Epithelial cell of esophagus (primary cell): ENCODE measurements at regions not wholly inside any gene's neighbourhood (a gene's known extent, or its start where the extent isn't known, plus 50 kb on each side); places are given as distances from the start of the nearest gene placed in this dataset.

Experiments
- DNase-seq: peaks from one replicate; pipeline ENCODE4 v3.0.0; 2010; ENCODE audit warnings: low read depth
- H3K4me3 ChIP-seq: 2 replicates; pipeline ENCODE4 v1.5.1; 2011; ENCODE audit warnings: mild to moderate bottlenecking, low read length, control low read depth
- TF ChIP-seq, protein P1 (sequence below): IDR thresholded peaks from 2 replicates; pipeline ENCODE4 v1.5.1; 2011; ENCODE audit warnings: low read depth, mild to moderate bottlenecking, low read length, control low read depth, inconsistent platforms; ENCODE audit not compliant: insufficient read depth; ENCODE audit errors: missing control alignments

DNA sequence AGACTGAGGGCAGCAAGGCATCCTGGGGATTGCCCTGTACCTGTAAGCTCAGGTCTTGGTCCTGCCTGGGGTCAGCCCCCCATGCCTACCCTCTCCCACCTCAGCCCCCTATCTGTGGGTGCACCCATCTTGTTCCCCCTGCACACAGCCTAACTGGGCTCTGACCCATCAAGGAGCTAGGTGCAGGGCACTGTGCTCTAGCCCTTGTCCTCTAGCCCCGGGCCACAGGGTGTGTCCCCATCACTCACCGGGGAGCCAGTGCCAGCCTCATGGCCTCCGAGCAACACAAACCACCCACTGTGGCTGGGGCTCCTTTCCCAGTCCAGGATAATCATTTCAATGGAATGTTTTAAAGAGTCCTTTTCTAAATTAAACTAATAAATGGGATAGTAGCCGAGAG is 293.9 kb upstream of the PLET1 start:
- no peak for DNase-seq
- TF ChIP-seq, protein P1, sequence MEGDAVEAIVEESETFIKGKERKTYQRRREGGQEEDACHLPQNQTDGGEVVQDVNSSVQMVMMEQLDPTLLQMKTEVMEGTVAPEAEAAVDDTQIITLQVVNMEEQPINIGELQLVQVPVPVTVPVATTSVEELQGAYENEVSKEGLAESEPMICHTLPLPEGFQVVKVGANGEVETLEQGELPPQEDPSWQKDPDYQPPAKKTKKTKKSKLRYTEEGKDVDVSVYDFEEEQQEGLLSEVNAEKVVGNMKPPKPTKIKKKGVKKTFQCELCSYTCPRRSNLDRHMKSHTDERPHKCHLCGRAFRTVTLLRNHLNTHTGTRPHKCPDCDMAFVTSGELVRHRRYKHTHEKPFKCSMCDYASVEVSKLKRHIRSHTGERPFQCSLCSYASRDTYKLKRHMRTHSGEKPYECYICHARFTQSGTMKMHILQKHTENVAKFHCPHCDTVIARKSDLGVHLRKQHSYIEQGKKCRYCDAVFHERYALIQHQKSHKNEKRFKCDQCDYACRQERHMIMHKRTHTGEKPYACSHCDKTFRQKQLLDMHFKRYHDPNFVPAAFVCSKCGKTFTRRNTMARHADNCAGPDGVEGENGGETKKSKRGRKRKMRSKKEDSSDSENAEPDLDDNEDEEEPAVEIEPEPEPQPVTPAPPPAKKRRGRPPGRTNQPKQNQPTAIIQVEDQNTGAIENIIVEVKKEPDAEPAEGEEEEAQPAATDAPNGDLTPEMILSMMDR, result no peak
- no peak overlapping the region for H3K4me3 ChIP-seq

DNA sequence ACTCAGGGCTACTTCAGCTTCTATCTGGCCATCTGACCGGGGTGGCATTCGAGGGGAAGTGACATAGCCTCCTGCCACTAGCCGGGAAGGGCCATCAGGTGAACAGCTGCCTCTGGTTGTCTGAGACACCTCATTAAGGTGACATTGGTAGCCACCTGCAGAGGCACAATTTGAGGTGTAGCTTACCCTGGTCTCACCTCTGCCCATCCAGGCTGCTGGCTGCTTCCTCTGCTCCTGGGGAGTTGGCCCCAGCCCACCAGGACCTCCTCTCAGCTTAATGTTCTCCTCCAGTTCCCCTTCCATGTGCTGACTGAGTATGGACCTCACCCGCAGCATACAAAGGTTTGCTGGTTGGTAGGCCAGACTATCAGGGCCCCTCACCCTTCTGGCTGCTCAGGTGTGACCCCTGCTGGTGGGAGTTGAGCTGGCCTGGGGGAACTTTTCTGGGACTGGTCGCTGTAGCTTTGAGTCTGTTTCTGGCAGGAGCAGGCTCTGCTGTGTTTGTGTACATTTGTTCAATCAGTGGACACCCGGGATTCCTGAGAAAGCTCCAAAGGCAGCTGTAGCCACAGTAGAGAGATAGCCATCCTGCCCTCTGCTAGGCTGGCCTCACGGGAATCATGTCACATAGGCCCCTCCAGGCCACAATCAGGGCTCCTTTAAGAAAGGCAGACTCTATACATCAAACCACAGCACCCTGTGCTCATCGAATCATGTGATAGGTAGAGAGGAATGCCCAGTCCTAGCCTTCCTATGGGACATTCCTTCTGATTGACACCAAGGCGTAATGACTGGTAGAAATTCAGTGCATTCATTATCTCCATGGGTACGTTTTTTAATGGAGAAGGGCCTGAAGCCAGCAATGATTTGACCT is 295.1 kb upstream of the PLET1 start:
- no peak overlapping the region for H3K4me3 ChIP-seq
- TF ChIP-seq, protein P1, result peak; percentile 48
- DNase-seq, result peak; percentile 38

DNA sequence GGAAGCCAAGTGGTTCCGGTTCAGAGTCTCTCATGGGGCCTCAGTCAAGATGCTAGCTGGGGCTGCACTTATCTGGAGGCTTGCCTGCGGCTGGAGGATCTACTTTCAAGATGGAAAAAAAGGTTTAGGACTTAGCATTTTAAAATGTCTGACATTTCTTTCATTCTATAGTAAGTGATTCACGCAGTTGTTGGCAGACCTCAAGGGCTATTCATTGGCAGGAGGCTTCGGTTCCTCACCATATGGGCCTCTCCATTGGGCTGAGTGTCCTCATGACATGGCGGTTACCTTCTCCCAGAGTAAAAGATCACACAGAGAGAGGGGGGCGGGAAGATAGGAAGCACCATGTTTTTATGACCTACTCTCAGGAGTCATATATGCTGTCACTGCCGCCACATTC is 298.0 kb upstream of the PLET1 start:
- H3K4me3 ChIP-seq, result no peak overlapping the region
- DNase-seq, result no peak
- TF ChIP-seq, protein P1, result no peak

DNA sequence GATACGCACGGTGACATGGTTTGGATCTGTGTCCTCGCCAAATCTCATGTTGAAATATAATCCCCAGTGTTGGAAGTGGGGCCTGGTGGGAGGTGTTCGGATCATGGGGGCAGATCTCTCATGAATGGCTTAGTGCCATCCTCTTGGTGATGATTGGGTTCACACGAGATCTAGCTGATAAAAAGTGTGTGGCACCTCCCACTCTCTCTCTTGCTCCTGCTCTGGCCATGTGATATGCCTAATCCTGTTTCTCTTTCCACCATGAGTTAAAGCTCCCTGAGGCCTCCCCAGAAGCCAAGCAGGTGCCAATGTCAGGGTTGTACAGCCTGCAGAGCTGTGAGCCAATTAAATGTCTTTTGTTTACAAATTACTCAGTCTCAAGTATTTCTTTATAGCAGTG is 303.1 kb upstream of the PLET1 start:
- TF ChIP-seq, protein P1, result no peak
- DNase-seq, result no peak
- H3K4me3 ChIP-seq, result no peak overlapping the region

DNA sequence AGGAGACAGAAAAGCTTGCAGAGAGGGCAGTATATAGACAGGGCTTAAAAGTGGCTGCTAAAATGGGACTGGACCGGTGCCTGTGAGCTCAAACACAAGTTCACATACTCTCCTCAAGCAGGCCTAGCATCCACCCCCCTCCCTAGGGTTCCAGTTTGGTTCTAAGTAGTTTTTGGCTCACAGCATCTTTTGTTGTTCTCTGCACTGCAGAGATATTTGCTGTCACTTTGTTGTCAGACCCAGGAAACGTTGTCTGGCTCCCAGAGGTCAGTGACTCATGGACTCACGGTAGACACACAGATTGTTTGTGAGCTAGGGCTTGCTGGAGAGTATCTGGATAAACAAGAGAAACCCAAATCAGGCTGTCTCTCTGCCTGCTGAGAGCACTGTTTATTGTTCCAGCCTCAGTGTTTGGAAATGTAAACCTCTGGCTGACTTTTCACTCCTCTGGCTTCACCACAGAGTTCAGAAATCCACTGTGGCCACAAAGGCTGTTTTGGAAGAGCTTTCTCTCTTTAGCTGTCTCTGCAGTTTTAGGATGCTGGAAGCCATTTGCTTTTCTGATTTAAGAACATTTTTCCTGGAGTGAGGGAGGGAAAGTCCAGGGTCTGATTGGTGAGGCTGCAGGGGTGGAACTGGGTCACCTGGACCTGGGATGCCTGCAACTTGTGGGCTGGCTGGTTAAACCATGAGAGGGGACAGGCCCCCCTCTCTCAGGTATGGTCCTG is 303.7 kb upstream of the PLET1 start:
- TF ChIP-seq, protein P1, result no peak
- no peak overlapping the region for H3K4me3 ChIP-seq
- peak; percentile 60 for DNase-seq

DNA sequence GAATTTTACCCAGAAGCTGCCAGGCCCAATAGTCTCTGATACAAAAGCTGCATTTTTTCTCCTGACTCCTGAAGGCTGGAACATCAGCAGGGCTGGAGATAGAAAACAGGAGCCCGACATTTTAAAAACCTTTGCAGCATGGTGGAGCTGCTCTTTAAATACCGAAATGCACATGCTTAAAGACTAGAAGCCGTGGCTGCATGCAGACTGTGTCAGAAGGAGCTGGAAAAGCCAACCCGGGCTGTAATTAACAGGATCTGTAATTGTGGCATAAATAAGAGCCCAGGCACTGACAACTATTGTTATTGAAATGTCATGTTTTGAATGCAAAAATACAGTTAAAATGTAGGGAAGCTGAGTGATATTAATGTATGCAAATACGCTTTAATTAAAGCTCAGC is 304.9 kb upstream of the PLET1 start:
- H3K4me3 ChIP-seq, result no peak overlapping the region
- TF ChIP-seq, protein P1, result no peak
- no peak for DNase-seq
